GM12878 (cell line): ENCODE measurements at regions not wholly inside any gene's neighbourhood (a gene's known extent, or its start where the extent isn't known, plus 50 kb on each side); places are given as distances from the start of the nearest gene placed in this dataset.

Experiments used
- ATAC-seq: fragments of 200-7000 bp; cut with Tn5 transposase; 3 replicates; pipeline ENCODE4 v1.9.1; 2020; ENCODE audit warnings: mild to moderate bottlenecking, moderate library complexity
- BruUV-seq: library from RNA; stranded (reverse); fragments of 400-500 nt; replicated peaks from 2 replicates; lab custom pipeline; 2021; lab: Mats Ljungman, UMichigan
- CTCF ChIA-PET: fragments of 300-600 bp; sonication (Branson Sonifier 250); formaldehyde crosslinking; extraction: SDS; loops from one replicate; lab custom pipeline; 2021; ENCODE audit warnings: inconsistent platforms; lab: Yijun Ruan, JAX
- POLR2A ChIA-PET: fragments of 350-600 bp; formaldehyde crosslinking; extraction: SDS; loops from one replicate; lab custom pipeline; 2021; ENCODE audit warnings: inconsistent platforms; lab: Charles Lee
- RAD21 ChIA-PET: fragments of 300-600 bp; sonication (Branson Sonifier 250); formaldehyde crosslinking; loops from one replicate; lab custom pipeline; 2023; ENCODE audit warnings: antibody characterized with exemption; ENCODE audit not compliant: unreplicated experiment; lab: Charles Lee
- SMC1A ChIA-PET: fragments of 300-600 bp; sonication (Branson Sonifier 250); formaldehyde crosslinking; loops from one replicate; lab custom pipeline; 2023; ENCODE audit not compliant: unreplicated experiment, uncharacterized antibody; lab: Charles Lee
- DNase-seq: peaks from one replicate; pipeline ENCODE4 v3.0.0-alpha.2; 2011; ENCODE audit warnings: low read depth, low spot score
- FAIRE-seq: peaks from 3 replicates; lab custom pipeline; 2011; peaks lifted over from hg19 to GRCh38; lab: Jason Lieb, UNC
- H2AFZ ChIP-seq: 2 replicates; pipeline ENCODE4 v1.6.0; 2011; ENCODE audit warnings: low read depth, low read length, control low read depth; ENCODE audit not compliant: control insufficient read depth
- H3K27ac ChIP-seq: 2 replicates; pipeline ENCODE4 v1.5.1; 2011; ENCODE audit warnings: control low read depth; ENCODE audit not compliant: control insufficient read depth, insufficient read depth
- H3K27me3 ChIP-seq, 2 experiments: replicated peaks in 1 of 2; 2 replicates each; pipeline versions ENCODE4 v1.6.0 to v1.6.1; 2011; ENCODE audit warnings: low read length in 1 of 2; ENCODE audit not compliant: control insufficient read depth in 2 of 2, insufficient read depth in 2 of 2
- H3K36me3 ChIP-seq, 2 experiments: 2 replicates each; pipeline ENCODE4 v1.5.1; 2011; ENCODE audit warnings: low read length in 1 of 2; ENCODE audit not compliant: control insufficient read depth in 2 of 2, insufficient read depth in 2 of 2
- H3K4me1 ChIP-seq: 2 replicates; pipeline ENCODE4 v1.6.1; 2011; ENCODE audit warnings: mild to moderate bottlenecking, low read length, moderate library complexity, mixed read lengths; ENCODE audit not compliant: control insufficient read depth, insufficient read depth
- H3K4me2 ChIP-seq: 2 replicates; pipeline ENCODE4 v1.6.0; 2011; ENCODE audit warnings: control low read depth; ENCODE audit not compliant: control insufficient read depth, insufficient read depth
- H3K4me3 ChIP-seq: fragments of 200-600 bp; sonication (generic); 2 replicates; pipeline ENCODE4 v1.5.1; 2016
- H3K79me2 ChIP-seq: 2 replicates; pipeline ENCODE4 v1.6.0; 2011; ENCODE audit warnings: low read length; ENCODE audit not compliant: control insufficient read depth, insufficient read depth
- H3K9ac ChIP-seq: 2 replicates; pipeline ENCODE4 v1.8.0; 2011; ENCODE audit warnings: low read length, control low read depth, mixed read lengths; ENCODE audit not compliant: control insufficient read depth, insufficient read depth
- H3K9me3 ChIP-seq: replicated peaks from 3 replicates; pipeline ENCODE4 v1.5.1; 2011; ENCODE audit warnings: mild to moderate bottlenecking, low read length; ENCODE audit not compliant: control insufficient read depth, insufficient read depth
- H4K20me1 ChIP-seq: 2 replicates; pipeline ENCODE4 v1.6.0; 2011; ENCODE audit not compliant: control insufficient read depth, insufficient read depth
- CBX3 ChIP-seq: fragments of 200-600 bp; sonication (generic); IDR thresholded peaks from 2 replicates; pipeline ENCODE4 v1.6.1; 2016; ENCODE audit warnings: low read depth, borderline replicate concordance
- CHD1 ChIP-seq: IDR thresholded peaks from 2 replicates; pipeline ENCODE4 v1.6.1; 2012; ENCODE audit warnings: low read depth, low read length, improper control_type of control experiment
- CHD2 ChIP-seq: IDR thresholded peaks from 2 replicates; pipeline ENCODE4 v1.6.1; 2011; ENCODE audit warnings: low read depth, low read length, improper control_type of control experiment, borderline replicate concordance
- ESRRA ChIP-seq: IDR thresholded peaks from 2 replicates; pipeline ENCODE4 v1.6.1; 2012; ENCODE audit warnings: mild to moderate bottlenecking, low read length, improper control_type of control experiment
- GABPA ChIP-seq: IDR thresholded peaks from 2 replicates; pipeline ENCODE4 v1.6.1; 2014; ENCODE audit warnings: antibody characterized with exemption, low read depth, mild to moderate bottlenecking, inconsistent platforms
- JUND ChIP-seq: IDR thresholded peaks from 2 replicates; pipeline ENCODE4 v1.6.1; 2012; ENCODE audit warnings: low read depth, mild to moderate bottlenecking, low read length, improper control_type of control experiment, moderate library complexity
- MAX ChIP-seq: IDR thresholded peaks from 2 replicates; pipeline ENCODE4 v1.6.1; 2012; ENCODE audit warnings: low read depth, low read length, improper control_type of control experiment
- SIN3A ChIP-seq: IDR thresholded peaks from 2 replicates; pipeline ENCODE4 v1.6.1; 2012; ENCODE audit warnings: low read depth, low read length, improper control_type of control experiment
- SPI1 ChIP-seq: IDR thresholded peaks from 2 replicates; pipeline ENCODE4 v1.6.1; 2011; ENCODE audit warnings: low read depth, mild to moderate bottlenecking, low read length, moderate library complexity, borderline replicate concordance; ENCODE audit not compliant: insufficient read depth
- ZBTB11 ChIP-seq: fragments of 450-650 bp; formaldehyde crosslinking; IDR thresholded peaks from 2 replicates; pipeline ENCODE4 v1.5.0; 2022; ENCODE audit warnings: mild to moderate bottlenecking, missing genetic modification characterization
- ZNF217 ChIP-seq: fragments of 450-650 bp; IDR thresholded peaks from 2 replicates; pipeline ENCODE4 v1.6.1; 2017; ENCODE audit warnings: antibody characterized with exemption, mild to moderate bottlenecking
- WGBS: methylation state at CpG from one replicate; pipeline ENCODE4 v1.1.6; 2016; ENCODE audit warnings: low lambda C conversion rate; ENCODE audit not compliant: insufficient replicate concordance, insufficient coverage; ENCODE audit errors: missing lambda C conversion rate; 5-methylcytosine and 5-hydroxymethylcytosine counted together
- in situ Hi-C: fragments of 300-500 bp; cut with MboI; formaldehyde crosslinking; loops from 9 replicates; pipeline ENCODE4 v1.14.3; 2018; ENCODE audit warnings: mixed read lengths
- intact Hi-C: fragments of 100-400 bp; cut with micrococcal nuclease; formaldehyde crosslinking; loops from one replicate; pipeline ENCODE4 v1.14.2; 2022; ENCODE audit not compliant: unreplicated experiment
- TF ChIP-seq, protein P1 (sequence below): IDR thresholded peaks from 2 replicates; pipeline ENCODE4 v1.6.1; 2012; ENCODE audit warnings: low read length, inconsistent platforms
- TF ChIP-seq, protein P2 (sequence below): fragments of 450-650 bp; IDR thresholded peaks from 2 replicates; pipeline ENCODE4 v1.6.1; 2016; ENCODE audit warnings: mild to moderate bottlenecking
- TF ChIP-seq, protein P3 (sequence below): IDR thresholded peaks from 2 replicates; pipeline ENCODE4 v1.6.1; 2011; ENCODE audit warnings: low read depth, low read length, improper control_type of control experiment, borderline replicate concordance

DNA sequence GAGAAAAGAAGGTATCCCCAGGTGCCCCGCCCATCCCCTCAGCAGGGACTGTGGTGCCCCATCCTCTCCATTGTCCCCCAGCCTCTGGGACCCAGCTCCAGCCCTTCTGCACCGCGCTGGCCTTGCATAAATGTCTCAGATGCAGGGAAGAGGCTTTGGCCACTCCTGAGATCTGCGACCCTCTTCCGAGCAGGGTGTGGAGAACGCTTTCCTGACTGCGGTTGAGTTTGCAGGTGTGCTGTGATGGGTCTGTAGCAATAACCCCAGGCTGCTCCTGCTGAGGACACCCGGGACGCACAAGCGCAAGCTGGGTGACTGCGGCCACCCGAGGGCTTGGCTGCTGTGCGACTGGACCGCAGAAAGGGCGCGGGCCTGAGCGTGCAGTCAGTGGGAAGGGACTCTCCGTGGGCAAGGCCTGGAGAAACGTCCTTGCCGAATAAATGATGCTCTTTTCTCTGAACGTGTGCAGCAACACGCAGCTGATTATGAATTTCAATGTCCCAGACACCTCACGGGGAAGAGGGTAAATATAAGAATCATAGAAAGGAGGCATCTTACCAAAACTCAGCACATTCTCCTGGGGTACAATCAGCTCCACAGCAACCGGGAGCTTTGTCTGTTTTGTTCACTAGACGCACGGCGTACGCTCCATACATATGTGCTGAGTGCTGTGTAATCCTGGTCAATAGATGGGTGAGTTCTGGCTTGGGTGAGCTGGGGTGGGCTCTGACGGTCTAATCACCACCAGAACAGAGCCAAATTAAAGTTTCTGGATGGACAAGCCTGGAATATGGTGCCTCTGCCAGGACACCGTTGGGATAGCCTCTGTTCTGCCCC lies 67.5 kb upstream of the ZNF516 start (continued):
- TF ChIP-seq CHD2 = no peak
- no peak for TF ChIP-seq GABPA
- TF ChIP-seq, protein P1, sequence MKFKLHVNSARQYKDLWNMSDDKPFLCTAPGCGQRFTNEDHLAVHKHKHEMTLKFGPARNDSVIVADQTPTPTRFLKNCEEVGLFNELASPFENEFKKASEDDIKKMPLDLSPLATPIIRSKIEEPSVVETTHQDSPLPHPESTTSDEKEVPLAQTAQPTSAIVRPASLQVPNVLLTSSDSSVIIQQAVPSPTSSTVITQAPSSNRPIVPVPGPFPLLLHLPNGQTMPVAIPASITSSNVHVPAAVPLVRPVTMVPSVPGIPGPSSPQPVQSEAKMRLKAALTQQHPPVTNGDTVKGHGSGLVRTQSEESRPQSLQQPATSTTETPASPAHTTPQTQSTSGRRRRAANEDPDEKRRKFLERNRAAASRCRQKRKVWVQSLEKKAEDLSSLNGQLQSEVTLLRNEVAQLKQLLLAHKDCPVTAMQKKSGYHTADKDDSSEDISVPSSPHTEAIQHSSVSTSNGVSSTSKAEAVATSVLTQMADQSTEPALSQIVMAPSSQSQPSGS = no peak
- no peak for TF ChIP-seq SIN3A
- TF ChIP-seq ESRRA = no peak
- TF ChIP-seq, protein P2, sequence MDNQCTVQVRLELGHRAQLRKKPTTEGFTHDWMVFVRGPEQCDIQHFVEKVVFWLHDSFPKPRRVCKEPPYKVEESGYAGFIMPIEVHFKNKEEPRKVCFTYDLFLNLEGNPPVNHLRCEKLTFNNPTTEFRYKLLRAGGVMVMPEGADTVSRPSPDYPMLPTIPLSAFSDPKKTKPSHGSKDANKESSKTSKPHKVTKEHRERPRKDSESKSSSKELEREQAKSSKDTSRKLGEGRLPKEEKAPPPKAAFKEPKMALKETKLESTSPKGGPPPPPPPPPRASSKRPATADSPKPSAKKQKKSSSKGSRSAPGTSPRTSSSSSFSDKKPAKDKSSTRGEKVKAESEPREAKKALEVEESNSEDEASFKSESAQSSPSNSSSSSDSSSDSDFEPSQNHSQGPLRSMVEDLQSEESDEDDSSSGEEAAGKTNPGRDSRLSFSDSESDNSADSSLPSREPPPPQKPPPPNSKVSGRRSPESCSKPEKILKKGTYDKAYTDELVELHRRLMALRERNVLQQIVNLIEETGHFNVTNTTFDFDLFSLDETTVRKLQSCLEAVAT = no peak
- TF ChIP-seq SPI1 = no peak
- TF ChIP-seq CHD1 = no peak

DNA sequence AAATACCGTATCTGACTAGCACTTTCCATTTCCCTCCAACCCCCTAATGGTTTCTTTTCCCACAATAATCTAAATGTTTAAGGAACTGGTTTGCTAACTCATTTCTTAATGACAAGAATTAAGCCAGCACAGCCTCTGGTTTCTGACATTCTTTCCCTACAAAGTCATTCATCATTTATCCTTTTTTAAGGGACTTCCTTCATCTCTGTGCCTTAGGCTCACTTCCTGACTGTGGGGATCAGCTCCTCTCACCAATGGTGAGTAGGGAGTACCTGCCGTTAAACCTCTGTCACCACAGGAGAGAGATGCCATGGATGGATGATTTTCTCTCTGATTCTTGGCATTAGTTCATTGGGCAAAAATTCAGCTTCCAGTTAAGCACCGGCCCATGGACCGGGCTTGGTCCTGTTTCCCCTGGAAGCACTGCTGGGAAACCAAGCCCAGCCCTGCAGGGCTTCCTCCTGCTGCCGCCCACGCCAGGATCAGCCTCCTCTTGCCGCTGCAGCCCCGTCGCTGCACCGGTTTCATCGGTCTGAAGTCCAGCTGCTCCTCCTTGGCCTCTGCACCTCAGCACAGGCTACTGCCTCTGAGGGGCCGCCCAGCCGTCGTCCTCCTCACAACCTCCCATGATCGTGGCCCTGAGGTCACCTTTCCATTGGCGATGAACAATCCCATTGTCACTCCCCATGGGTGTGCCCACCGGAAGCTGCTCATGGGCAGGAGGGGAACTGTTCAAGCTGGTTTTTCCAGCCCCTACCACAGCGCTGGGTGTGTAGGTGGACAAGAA lies 64.0 kb upstream of the ZNF516 start:
- no peak overlapping the region for H3K27ac ChIP-seq
- 79% methylated on average over 18 of the region's 18 CpGs for WGBS
- no peak for ATAC-seq
- H3K4me1 ChIP-seq = no peaks in the 10 kb centered on the region
- no peaks in the 10 kb centered on the region for H3K79me2 ChIP-seq
- H4K20me1 ChIP-seq = no peaks in the 10 kb centered on the region
- H3K9me3 ChIP-seq = no peaks in the 10 kb centered on the region; the same call in 2 of the 3 replicates
- H3K27me3 ChIP-seq = no peaks in the 10 kb centered on the region
- DNase-seq = no peak
- BruUV-seq = no TSS peak
- FAIRE-seq = no peak
- ChIA-PET CTCF (no interaction called here), POLR2A (no interaction called here)
- H3K4me2 ChIP-seq = no peak overlapping the region
- H3K36me3 ChIP-seq = no peaks in the 10 kb centered on the region
- H2AFZ ChIP-seq = no peak overlapping the region
- TF ChIP-seq JUND = no peak
- TF ChIP-seq ZBTB11 = no peak
- TF ChIP-seq ZNF217 = no peak
- TF ChIP-seq CBX3 = no peak
- TF ChIP-seq, protein P3, sequence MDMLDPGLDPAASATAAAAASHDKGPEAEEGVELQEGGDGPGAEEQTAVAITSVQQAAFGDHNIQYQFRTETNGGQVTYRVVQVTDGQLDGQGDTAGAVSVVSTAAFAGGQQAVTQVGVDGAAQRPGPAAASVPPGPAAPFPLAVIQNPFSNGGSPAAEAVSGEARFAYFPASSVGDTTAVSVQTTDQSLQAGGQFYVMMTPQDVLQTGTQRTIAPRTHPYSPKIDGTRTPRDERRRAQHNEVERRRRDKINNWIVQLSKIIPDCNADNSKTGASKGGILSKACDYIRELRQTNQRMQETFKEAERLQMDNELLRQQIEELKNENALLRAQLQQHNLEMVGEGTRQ = no peak
- no peak for TF ChIP-seq MAX
- TF ChIP-seq, all 136 proteins: peak for 0
- H3K4me3 ChIP-seq = no peak overlapping the region
- in situ Hi-C loops (no loop called here), intact Hi-C loops (no loop called here)
- SMC1A ChIA-PET = no interaction called here
- H3K9ac ChIP-seq = no peak overlapping the region
- RAD21 ChIA-PET = no interaction called here
